ENCODE measurements at regions not wholly inside any gene's neighbourhood (a gene's known extent, or its start where the extent isn't known, plus 50 kb on each side); places are given as distances from the start of the nearest gene placed in this dataset.

GRCh38 chrX:39767446-39767845, 330.3 kb downstream of the BCOR start:
- Histone ChIP-seq H2AFZ (ENCODE audit: low read depth, low read length) (no peak overlapping the region), H3K9ac (ENCODE audit: low read length) (no peak overlapping the region), H3K23ac (ENCODE audit: low read length in 2 of 2) (no peak overlapping the region), H3K4me2 (ENCODE audit: low read length, poor library complexity, severe bottlenecking) (no peak overlapping the region), H3K4ac (ENCODE audit: low read depth in 1 of 2, low read length in 2 of 2) (no peak overlapping the region), H3K14ac (ENCODE audit: low read length in 2 of 2) (no peak overlapping the region), H3K9me3 (ENCODE audit: control insufficient read depth, low read length) (no peaks in the 10 kb centered on the region), H2BK12ac (ENCODE audit: low read length in 2 of 2) (no peak overlapping the region), H2BK5ac (ENCODE audit: low read depth, low read length, poor library complexity, severe bottlenecking) (no peak overlapping the region), H2BK120ac (ENCODE audit: low read depth, low read length) (no peak overlapping the region), H3K18ac (ENCODE audit: low read depth in 1 of 2, low read length in 2 of 2) (no peak overlapping the region), H3K4me1 (ENCODE audit: control insufficient read depth, insufficient read depth, low read depth, low read length) (peaks cover 15% of the 10 kb centered on the region), H3K27me3 (ENCODE audit: control insufficient read depth in 1 of 2, insufficient read depth in 1 of 2, low read length in 2 of 2) (peaks cover 0 to 64% of the 10 kb centered on the region in 2 experiments), H3K79me1 (replicated peaks; ENCODE audit: low read length, poor library complexity, severe bottlenecking) (no peaks in the 10 kb centered on the region), H2AK5ac (ENCODE audit: low read length, severe bottlenecking) (no peak overlapping the region), H3K27ac (ENCODE audit: low read length, poor library complexity, severe bottlenecking) (no peak overlapping the region), H2BK15ac (ENCODE audit: low read depth, poor library complexity, severe bottlenecking) (no peak overlapping the region), H3K4me3 (ENCODE audit: insufficient read depth in 1 of 2, low read depth in 1 of 2, low read length in 2 of 2) (no peak overlapping the region), H4K8ac (ENCODE audit: low read length) (no peak overlapping the region), H3K36me3 (ENCODE audit: control insufficient read depth in 1 of 2, insufficient read depth in 2 of 2, low read depth in 1 of 2, low read length in 2 of 2) (no peaks in the 10 kb centered on the region), H4K91ac (ENCODE audit: low read length) (no peak overlapping the region)
- DNase-seq, result no peak
- 93% methylated on average over 8 of the region's 9 CpGs for WGBS

- Histone ChIP-seq H2AK5ac (ENCODE audit: low read length, severe bottlenecking) (no peak overlapping the region), H3K4me1 (ENCODE audit: control insufficient read depth, insufficient read depth, low read depth, low read length) (peaks cover 10% of the 10 kb centered on the region), H3K23ac (ENCODE audit: low read length in 2 of 2) (no peak overlapping the region), H3K4me3 (ENCODE audit: insufficient read depth in 1 of 2, low read depth in 1 of 2, low read length in 2 of 2) (no peak overlapping the region), H3K79me1 (replicated peaks; ENCODE audit: low read length, poor library complexity, severe bottlenecking) (no peaks in the 10 kb centered on the region), H2BK5ac (ENCODE audit: low read depth, low read length, poor library complexity, severe bottlenecking) (no peak overlapping the region), H3K18ac (ENCODE audit: low read depth in 1 of 2, low read length in 2 of 2) (no peak overlapping the region), H3K9me3 (ENCODE audit: control insufficient read depth, low read length) (no peaks in the 10 kb centered on the region), H4K8ac (ENCODE audit: low read length) (no peak overlapping the region), H2AFZ (ENCODE audit: low read depth, low read length) (no peak overlapping the region), H4K91ac (ENCODE audit: low read length) (no peak overlapping the region), H3K9ac (ENCODE audit: low read length) (no peak overlapping the region), H2BK12ac (ENCODE audit: low read length in 2 of 2) (no peak overlapping the region), H3K27me3 (ENCODE audit: control insufficient read depth in 1 of 2, insufficient read depth in 1 of 2, low read length in 2 of 2) (peaks cover 0 to 75% of the 10 kb centered on the region in 2 experiments), H2BK15ac (ENCODE audit: low read depth, poor library complexity, severe bottlenecking) (no peak overlapping the region), H3K14ac (ENCODE audit: low read length in 2 of 2) (no peak overlapping the region), H3K4me2 (ENCODE audit: low read length, poor library complexity, severe bottlenecking) (no peak overlapping the region), H3K36me3 (ENCODE audit: control insufficient read depth in 1 of 2, insufficient read depth in 2 of 2, low read depth in 1 of 2, low read length in 2 of 2) (no peaks in the 10 kb centered on the region), H3K27ac (ENCODE audit: low read length, poor library complexity, severe bottlenecking) (no peak overlapping the region), H3K4ac (ENCODE audit: low read depth in 1 of 2, low read length in 2 of 2) (no peak overlapping the region), H2BK120ac (ENCODE audit: low read depth, low read length) (no peak overlapping the region)
- WGBS, result 97% methylated on average over 7 of the region's 7 CpGs
- DNase-seq, result no peak
These were observed 328.0 kb downstream of the BCOR start for GRCh38 chrX:39769748-39770147.

- no peak overlapping the region for H3K14ac ChIP-seq (ENCODE audit: low read length in 2 of 2)
- no CpG with 5 or more reads among the region's 5 CpGs for WGBS
These were observed 326.7 kb downstream of the BCOR start for GRCh38 chrX:39771089-39771488.

GRCh38 chrX:39772057-39772832, 325.5 kb downstream of the BCOR start:
- DNase-seq, result peak; percentile 71
- Histone ChIP-seq H3K79me1 (replicated peaks; ENCODE audit: low read length, poor library complexity, severe bottlenecking) (no peaks in the 10 kb centered on the region), H2BK120ac (ENCODE audit: low read depth, low read length) (peak overlapping the region; percentile 19), H2BK5ac (ENCODE audit: low read depth, low read length, poor library complexity, severe bottlenecking) (no peak overlapping the region), H3K27me3 (ENCODE audit: control insufficient read depth in 1 of 2, insufficient read depth in 1 of 2, low read length in 2 of 2) (peaks cover 0 to 61% of the 10 kb centered on the region in 2 experiments), H2AK5ac (ENCODE audit: low read length, severe bottlenecking) (no peak overlapping the region), H3K14ac (ENCODE audit: low read length in 2 of 2) (peak overlapping the region in 1 of 2 experiments; percentile 48), H3K27ac (ENCODE audit: low read length, poor library complexity, severe bottlenecking) (peak overlapping the region; percentile 40), H2BK12ac (ENCODE audit: low read length in 2 of 2) (peak overlapping the region in 1 of 2 experiments; percentile 63), H3K36me3 (ENCODE audit: control insufficient read depth in 1 of 2, insufficient read depth in 2 of 2, low read depth in 1 of 2, low read length in 2 of 2) (no peaks in the 10 kb centered on the region), H3K4ac (ENCODE audit: low read depth in 1 of 2, low read length in 2 of 2) (peak overlapping the region in 1 of 2 experiments; percentile 89), H3K4me2 (ENCODE audit: low read length, poor library complexity, severe bottlenecking) (no peak overlapping the region), H3K18ac (ENCODE audit: low read depth in 1 of 2, low read length in 2 of 2) (peak overlapping the region; percentile 33 to 70), H2BK15ac (ENCODE audit: low read depth, poor library complexity, severe bottlenecking) (no peak overlapping the region), H3K4me1 (ENCODE audit: control insufficient read depth, insufficient read depth, low read depth, low read length) (peaks cover 4% of the 10 kb centered on the region), H4K91ac (ENCODE audit: low read length) (peak overlapping the region; percentile 61), H3K23ac (ENCODE audit: low read length in 2 of 2) (no peak overlapping the region), H4K8ac (ENCODE audit: low read length) (peak overlapping the region; percentile 95), H2AFZ (ENCODE audit: low read depth, low read length) (peak overlapping the region; percentile 77), H3K9ac (ENCODE audit: low read length) (no peak overlapping the region), H3K4me3 (ENCODE audit: insufficient read depth in 1 of 2, low read depth in 1 of 2, low read length in 2 of 2) (no peak overlapping the region), H3K9me3 (ENCODE audit: control insufficient read depth, low read length) (no peaks in the 10 kb centered on the region)
- WGBS, result 3% methylated on average over 17 of the region's 21 CpGs

More at GRCh38 chrX:39771089-39771488, 326.7 kb downstream of the BCOR start:
- Histone ChIP-seq H3K4me2 (ENCODE audit: low read length, poor library complexity, severe bottlenecking) (no peak overlapping the region), H4K8ac (ENCODE audit: low read length) (no peak overlapping the region), H2BK15ac (ENCODE audit: low read depth, poor library complexity, severe bottlenecking) (peak overlapping the region; percentile 69), H2BK12ac (ENCODE audit: low read length in 2 of 2) (no peak overlapping the region), H3K23ac (ENCODE audit: low read length in 2 of 2) (no peak overlapping the region), H3K79me1 (replicated peaks; ENCODE audit: low read length, poor library complexity, severe bottlenecking) (no peaks in the 10 kb centered on the region), H3K27me3 (ENCODE audit: control insufficient read depth in 1 of 2, insufficient read depth in 1 of 2, low read length in 2 of 2) (peaks cover 0 to 62% of the 10 kb centered on the region in 2 experiments), H2AFZ (ENCODE audit: low read depth, low read length) (no peak overlapping the region), H2AK5ac (ENCODE audit: low read length, severe bottlenecking) (no peak overlapping the region), H3K4me1 (ENCODE audit: control insufficient read depth, insufficient read depth, low read depth, low read length) (peaks cover 7% of the 10 kb centered on the region), H3K27ac (ENCODE audit: low read length, poor library complexity, severe bottlenecking) (no peak overlapping the region), H4K91ac (ENCODE audit: low read length) (no peak overlapping the region), H3K4ac (ENCODE audit: low read depth in 1 of 2, low read length in 2 of 2) (no peak overlapping the region), H3K9me3 (ENCODE audit: control insufficient read depth, low read length) (no peaks in the 10 kb centered on the region), H3K36me3 (ENCODE audit: control insufficient read depth in 1 of 2, insufficient read depth in 2 of 2, low read depth in 1 of 2, low read length in 2 of 2) (no peaks in the 10 kb centered on the region), H3K9ac (ENCODE audit: low read length) (no peak overlapping the region), H2BK5ac (ENCODE audit: low read depth, low read length, poor library complexity, severe bottlenecking) (no peak overlapping the region), H2BK120ac (ENCODE audit: low read depth, low read length) (no peak overlapping the region), H3K18ac (ENCODE audit: low read depth in 1 of 2, low read length in 2 of 2) (peak overlapping the region in 1 of 2 experiments; percentile 21), H3K4me3 (ENCODE audit: insufficient read depth in 1 of 2, low read depth in 1 of 2, low read length in 2 of 2) (no peak overlapping the region)
- no peak for DNase-seq
